AG04450 (cell line): ENCODE measurements at regions not wholly inside any gene's neighbourhood (a gene's known extent, or its start where the extent isn't known, plus 50 kb on each side); places are given as distances from the start of the nearest gene placed in this dataset.

Source experiments
- CTCF ChIA-PET: fragments of 300-600, 350-600 bp; formaldehyde crosslinking; extraction: SDS; loops from one replicate; lab custom pipeline; 2022; ENCODE audit warnings: antibody characterized with exemption, inconsistent platforms; lab: Charles Lee
- POLR2A ChIA-PET: fragments of 350-600 bp; formaldehyde crosslinking; extraction: SDS; loops from one replicate; lab custom pipeline; 2021; ENCODE audit warnings: antibody characterized with exemption, inconsistent platforms; lab: Yijun Ruan, JAX
- DNase-seq: peaks from one replicate; pipeline ENCODE4 v3.0.0-alpha.2; 2011; ENCODE audit warnings: low read depth, low spot score
- H3K27ac ChIP-seq: one replicate; pipeline ENCODE4 v1.5.1; 2012; ENCODE audit warnings: low read depth, low read length, control low read depth
- H3K27me3 ChIP-seq: one replicate; pipeline ENCODE4 v1.6.0; 2012; ENCODE audit warnings: low read length; ENCODE audit not compliant: control insufficient read depth, insufficient read depth
- H3K4me3 ChIP-seq: 2 replicates; pipeline ENCODE4 v1.5.1; 2011; ENCODE audit warnings: mild to moderate bottlenecking, low read depth, low read length, control low read depth
- H3K9me3 ChIP-seq: 2 replicates; pipeline ENCODE4 v1.5.1; 2012; ENCODE audit warnings: low read length; ENCODE audit not compliant: control insufficient read depth, insufficient read depth
- CTCF ChIP-seq: IDR thresholded peaks from 2 replicates; pipeline ENCODE4 v1.5.1; 2011; ENCODE audit warnings: low read depth, low read length, control low read depth, inconsistent platforms

GRCh38 chr4:164572877-164573279 lies 181.1 kb upstream of the SMIM31 start:
- ChIA-PET CTCF (no interaction called here), POLR2A (no interaction called here)
- DNase-seq = no peak
- Histone ChIP-seq H3K27me3 (no peaks in the 10 kb centered on the region), H3K27ac (no peak overlapping the region), H3K4me3 (no peak overlapping the region), H3K9me3 (peaks cover 1% of the 10 kb centered on the region; the same call in 1 of the 2 replicates)
- no peak for TF ChIP-seq CTCF

- Histone ChIP-seq H3K27ac (no peak overlapping the region), H3K4me3 (no peak overlapping the region), H3K27me3 (no peaks in the 10 kb centered on the region), H3K9me3 (peaks cover 9% of the 10 kb centered on the region)
- POLR2A ChIA-PET = no interaction called here
- CTCF ChIA-PET = no interaction called here
- no peak for DNase-seq
- TF ChIP-seq CTCF = no peak
Observed at GRCh38 chr4:164575861-164576260, 178.1 kb upstream of the SMIM31 start.

GRCh38 chr4:164579270-164579942 lies 174.5 kb upstream of the SMIM31 start:
- Histone ChIP-seq H3K27ac (no peak overlapping the region), H3K9me3 (peaks cover 9% of the 10 kb centered on the region), H3K4me3 (no peak overlapping the region), H3K27me3 (no peaks in the 10 kb centered on the region)
- ChIA-PET POLR2A (no interaction called here), CTCF (no interaction called here)
- DNase-seq = no peak
- no peak for TF ChIP-seq CTCF

- CTCF ChIA-PET = no interaction called here
- no peak overlapping the region for H3K4me3 ChIP-seq
- POLR2A ChIA-PET = no interaction called here
- H3K27ac ChIP-seq = no peak overlapping the region
- TF ChIP-seq CTCF = no peak
- no peaks in the 10 kb centered on the region for H3K27me3 ChIP-seq
- no peak for DNase-seq
- peaks cover 6% of the 10 kb centered on the region for H3K9me3 ChIP-seq
Observed at GRCh38 chr4:164591666-164592065, 162.3 kb upstream of the SMIM31 start.

GRCh38 chr4:164595751-164596150 lies 158.2 kb upstream of the SMIM31 start:
- no peak for DNase-seq
- ChIA-PET CTCF (no interaction called here), POLR2A (no interaction called here)

More at GRCh38 chr4:164595751-164596150, 158.2 kb upstream of the SMIM31 start:
- Histone ChIP-seq H3K27me3 (no peaks in the 10 kb centered on the region), H3K9me3 (peaks cover 6% of the 10 kb centered on the region), H3K4me3 (no peak overlapping the region), H3K27ac (no peak overlapping the region)
- no peak for TF ChIP-seq CTCF
